ENCODE measurements at regions not wholly inside any gene's neighbourhood (a gene's known extent, or its start where the extent isn't known, plus 50 kb on each side); places are given as distances from the start of the nearest gene placed in this dataset.

DNA sequence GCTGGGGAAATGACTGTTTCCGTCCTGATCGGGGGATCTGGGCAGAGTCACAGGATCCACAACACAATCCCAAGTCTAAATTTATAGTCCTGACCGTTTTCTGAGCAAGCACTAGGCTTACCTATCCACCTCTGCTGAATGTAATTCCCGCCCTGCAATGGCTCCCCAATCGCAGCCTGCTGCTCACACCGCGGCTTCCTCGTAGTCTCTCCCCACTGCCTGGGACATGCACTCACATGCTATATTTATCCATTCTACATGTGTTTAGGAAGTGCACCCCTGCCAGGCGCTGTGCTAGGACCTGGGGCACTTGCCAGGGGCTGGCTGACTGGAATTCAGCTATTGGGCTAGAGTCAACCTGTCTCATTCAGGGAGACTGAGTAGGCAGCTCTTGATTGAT, 246.6 kb upstream of the CSF3R start:
- Histone ChIP-seq H3K36me3 (ENCODE audit: control insufficient read depth, insufficient read depth, low read length) (no peaks in the 10 kb centered on the region), H2BK15ac (replicated peaks; ENCODE audit: low read depth) (no peak overlapping the region), H3K18ac (ENCODE audit: low read length) (no peak overlapping the region), H3K4ac (ENCODE audit: low read depth, low read length) (no peak overlapping the region), H2BK5ac (ENCODE audit: low read length) (no peak overlapping the region), H2BK120ac (ENCODE audit: low read depth, low read length) (no peak overlapping the region), H3K9ac (ENCODE audit: low read length) (no peak overlapping the region), H3K4me3 (ENCODE audit: low read length) (no peak overlapping the region), H2AK5ac (ENCODE audit: low read length) (no peak overlapping the region), H3K27ac (ENCODE audit: low read depth, low read length) (no peak overlapping the region), H3K56ac (ENCODE audit: low read length) (peak overlapping the region; percentile 22), H3K23ac (ENCODE audit: low read length) (no peak overlapping the region), H3K79me1 (ENCODE audit: low read length) (no peaks in the 10 kb centered on the region), H3K4me1 (ENCODE audit: control insufficient read depth, low read depth, low read length) (peaks cover 14% of the 10 kb centered on the region), H3K27me3 (ENCODE audit: insufficient read depth, low read length, poor library complexity) (no peaks in the 10 kb centered on the region), H3K4me2 (ENCODE audit: low read length) (no peak overlapping the region), H4K8ac (ENCODE audit: low read depth, low read length) (no peak overlapping the region), H3K79me2 (ENCODE audit: control insufficient read depth, insufficient read depth, low read length) (no peaks in the 10 kb centered on the region), H4K5ac (ENCODE audit: low read length) (no peak overlapping the region)
- no peak for DNase-seq
- WGBS (ENCODE audit: extremely low coverage, insufficient coverage, low lambda C conversion rate): no CpG with 5 or more reads among the region's 9 CpGs

DNA sequence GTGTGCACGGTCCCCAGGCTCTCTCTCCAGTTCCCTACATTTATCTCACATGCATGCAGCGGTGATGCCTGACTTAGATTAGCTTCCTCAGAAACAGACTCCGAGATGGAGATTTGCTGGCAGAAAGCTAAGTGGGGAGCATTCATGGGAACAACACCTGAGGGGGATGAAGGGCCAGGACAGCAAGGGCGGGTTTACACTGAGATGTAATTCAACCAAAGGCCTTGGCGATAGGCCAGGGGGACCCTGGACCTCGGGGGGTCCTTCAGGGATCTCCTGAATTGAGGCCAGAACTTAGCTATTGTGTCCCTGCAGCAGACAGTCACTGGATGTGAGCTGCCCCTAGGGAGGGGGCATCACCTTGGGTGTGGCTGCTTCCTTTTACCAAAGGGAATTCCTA, 246.1 kb upstream of the CSF3R start:
- Histone ChIP-seq H3K36me3 (ENCODE audit: control insufficient read depth, insufficient read depth, low read length) (no peaks in the 10 kb centered on the region), H2AK5ac (ENCODE audit: low read length) (no peak overlapping the region), H3K23ac (ENCODE audit: low read length) (no peak overlapping the region), H3K4ac (ENCODE audit: low read depth, low read length) (no peak overlapping the region), H3K79me1 (ENCODE audit: low read length) (no peaks in the 10 kb centered on the region), H3K56ac (ENCODE audit: low read length) (no peak overlapping the region), H3K27me3 (ENCODE audit: insufficient read depth, low read length, poor library complexity) (no peaks in the 10 kb centered on the region), H4K5ac (ENCODE audit: low read length) (no peak overlapping the region), H4K8ac (ENCODE audit: low read depth, low read length) (no peak overlapping the region), H3K79me2 (ENCODE audit: control insufficient read depth, insufficient read depth, low read length) (no peaks in the 10 kb centered on the region), H2BK15ac (replicated peaks; ENCODE audit: low read depth) (no peak overlapping the region), H3K4me3 (ENCODE audit: low read length) (no peak overlapping the region), H2BK120ac (ENCODE audit: low read depth, low read length) (no peak overlapping the region), H3K18ac (ENCODE audit: low read length) (no peak overlapping the region), H2BK5ac (ENCODE audit: low read length) (no peak overlapping the region), H3K4me1 (ENCODE audit: control insufficient read depth, low read depth, low read length) (peaks cover 14% of the 10 kb centered on the region), H3K4me2 (ENCODE audit: low read length) (no peak overlapping the region), H3K9ac (ENCODE audit: low read length) (no peak overlapping the region), H3K27ac (ENCODE audit: low read depth, low read length) (no peak overlapping the region)
- WGBS (ENCODE audit: extremely low coverage, insufficient coverage, low lambda C conversion rate): no CpG with 5 or more reads among the region's 6 CpGs
- DNase-seq: no peak

- H3K4ac ChIP-seq (ENCODE audit: low read depth, low read length): no peak overlapping the region
- no peak overlapping the region for H2BK5ac ChIP-seq (ENCODE audit: low read length)
- H3K9ac ChIP-seq (ENCODE audit: low read length): no peak overlapping the region
- no peak overlapping the region for H4K8ac ChIP-seq (ENCODE audit: low read depth, low read length)
- H3K56ac ChIP-seq (ENCODE audit: low read length): no peak overlapping the region
- H2BK120ac ChIP-seq (ENCODE audit: low read depth, low read length): no peak overlapping the region
- H2BK15ac ChIP-seq (replicated peaks; ENCODE audit: low read depth): no peak overlapping the region
- H3K4me2 ChIP-seq (ENCODE audit: low read length): no peak overlapping the region
- H3K27ac ChIP-seq (ENCODE audit: low read depth, low read length): no peak overlapping the region
- H3K79me2 ChIP-seq (ENCODE audit: control insufficient read depth, insufficient read depth, low read length): no peaks in the 10 kb centered on the region
- H4K5ac ChIP-seq (ENCODE audit: low read length): no peak overlapping the region
- no peaks in the 10 kb centered on the region for H3K36me3 ChIP-seq (ENCODE audit: control insufficient read depth, insufficient read depth, low read length)
- H3K27me3 ChIP-seq (ENCODE audit: insufficient read depth, low read length, poor library complexity): no peaks in the 10 kb centered on the region
- DNase-seq: no peak
- peaks cover 14% of the 10 kb centered on the region for H3K4me1 ChIP-seq (ENCODE audit: control insufficient read depth, low read depth, low read length)
- no peaks in the 10 kb centered on the region for H3K79me1 ChIP-seq (ENCODE audit: low read length)
- no peak overlapping the region for H2AK5ac ChIP-seq (ENCODE audit: low read length)
- WGBS (ENCODE audit: extremely low coverage, insufficient coverage, low lambda C conversion rate): no CpG with 5 or more reads among the region's 8 CpGs
- H3K18ac ChIP-seq (ENCODE audit: low read length): no peak overlapping the region
- no peak overlapping the region for H3K23ac ChIP-seq (ENCODE audit: low read length)
- no peak overlapping the region for H3K4me3 ChIP-seq (ENCODE audit: low read length)
Observed at GRCh38 chr1:36728051-36728450, 245.3 kb upstream of the CSF3R start.

DNA sequence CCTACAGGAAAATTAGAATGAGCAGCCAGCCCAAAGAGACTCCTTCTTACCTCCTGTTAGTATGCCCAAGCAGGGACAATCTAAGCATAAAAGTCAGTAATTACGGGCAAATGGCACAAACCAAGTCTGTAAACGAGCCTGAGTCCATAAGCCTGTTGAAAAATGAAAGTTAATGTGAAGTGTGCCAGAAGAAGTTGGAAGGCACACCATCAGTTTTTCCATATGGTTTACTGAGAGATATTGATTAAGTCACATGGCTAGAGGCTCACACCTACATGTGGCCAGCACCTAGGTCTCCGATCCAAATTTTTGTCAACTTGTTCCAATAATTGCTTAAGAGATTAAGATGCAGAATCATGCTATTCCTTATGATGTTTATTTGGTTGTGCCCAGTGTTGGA, 242.4 kb upstream of the CSF3R start:
- H3K56ac ChIP-seq (ENCODE audit: low read length): no peak overlapping the region
- H3K79me1 ChIP-seq (ENCODE audit: low read length): no peaks in the 10 kb centered on the region
- H4K8ac ChIP-seq (ENCODE audit: low read depth, low read length): no peak overlapping the region
- no peak for DNase-seq
- no peak overlapping the region for H3K23ac ChIP-seq (ENCODE audit: low read length)
- H2AK5ac ChIP-seq (ENCODE audit: low read length): no peak overlapping the region
- H3K4me2 ChIP-seq (ENCODE audit: low read length): no peak overlapping the region
- H3K4me1 ChIP-seq (ENCODE audit: control insufficient read depth, low read depth, low read length): no peaks in the 10 kb centered on the region
- no peak overlapping the region for H2BK5ac ChIP-seq (ENCODE audit: low read length)
- WGBS (ENCODE audit: extremely low coverage, insufficient coverage, low lambda C conversion rate): no CpG with 5 or more reads among the region's 3 CpGs
- no peak overlapping the region for H3K18ac ChIP-seq (ENCODE audit: low read length)
- no peak overlapping the region for H3K9ac ChIP-seq (ENCODE audit: low read length)
- no peak overlapping the region for H3K4ac ChIP-seq (ENCODE audit: low read depth, low read length)
- no peak overlapping the region for H3K27ac ChIP-seq (ENCODE audit: low read depth, low read length)
- no peak overlapping the region for H2BK15ac ChIP-seq (replicated peaks; ENCODE audit: low read depth)
- H3K36me3 ChIP-seq (ENCODE audit: control insufficient read depth, insufficient read depth, low read length): no peaks in the 10 kb centered on the region
- no peak overlapping the region for H4K5ac ChIP-seq (ENCODE audit: low read length)
- no peak overlapping the region for H3K4me3 ChIP-seq (ENCODE audit: low read length)
- no peaks in the 10 kb centered on the region for H3K79me2 ChIP-seq (ENCODE audit: control insufficient read depth, insufficient read depth, low read length)
- no peaks in the 10 kb centered on the region for H3K27me3 ChIP-seq (ENCODE audit: insufficient read depth, low read length, poor library complexity)
- no peak overlapping the region for H2BK120ac ChIP-seq (ENCODE audit: low read depth, low read length)

DNA sequence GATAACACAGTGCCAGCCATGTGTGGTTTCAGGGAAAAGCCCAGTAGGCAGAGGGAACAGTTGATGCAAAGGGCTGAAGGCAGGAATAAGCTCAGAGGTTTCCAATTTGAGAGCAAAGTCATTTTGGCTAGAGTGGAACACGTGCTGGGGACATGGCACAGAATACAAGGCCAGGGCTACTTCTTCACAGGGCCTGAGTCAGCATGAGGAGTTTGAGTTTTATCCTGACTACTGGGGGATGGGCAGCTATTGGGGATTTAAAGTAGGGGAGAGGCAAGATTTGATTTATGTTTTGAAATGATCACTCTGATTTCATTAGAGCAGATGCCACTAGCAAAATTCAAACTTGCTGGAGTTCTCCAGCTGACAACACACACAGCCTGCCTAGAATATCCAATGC, 241.1 kb upstream of the CSF3R start:
- Histone ChIP-seq H3K4ac (ENCODE audit: low read depth, low read length) (no peak overlapping the region), H4K5ac (ENCODE audit: low read length) (no peak overlapping the region), H3K4me2 (ENCODE audit: low read length) (no peak overlapping the region), H3K4me1 (ENCODE audit: control insufficient read depth, low read depth, low read length) (no peaks in the 10 kb centered on the region), H3K79me2 (ENCODE audit: control insufficient read depth, insufficient read depth, low read length) (no peaks in the 10 kb centered on the region), H3K36me3 (ENCODE audit: control insufficient read depth, insufficient read depth, low read length) (no peaks in the 10 kb centered on the region), H3K4me3 (ENCODE audit: low read length) (no peak overlapping the region), H3K18ac (ENCODE audit: low read length) (no peak overlapping the region), H3K9ac (ENCODE audit: low read length) (no peak overlapping the region), H2BK120ac (ENCODE audit: low read depth, low read length) (no peak overlapping the region), H3K27me3 (ENCODE audit: insufficient read depth, low read length, poor library complexity) (no peaks in the 10 kb centered on the region), H2BK15ac (replicated peaks; ENCODE audit: low read depth) (no peak overlapping the region), H3K79me1 (ENCODE audit: low read length) (no peaks in the 10 kb centered on the region), H2BK5ac (ENCODE audit: low read length) (no peak overlapping the region), H3K56ac (ENCODE audit: low read length) (no peak overlapping the region), H2AK5ac (ENCODE audit: low read length) (no peak overlapping the region), H3K23ac (ENCODE audit: low read length) (no peak overlapping the region), H4K8ac (ENCODE audit: low read depth, low read length) (no peak overlapping the region), H3K27ac (ENCODE audit: low read depth, low read length) (no peak overlapping the region)
- WGBS (ENCODE audit: extremely low coverage, insufficient coverage, low lambda C conversion rate): no CpG with 5 or more reads among the region's 1 CpG
- no peak for DNase-seq

DNA sequence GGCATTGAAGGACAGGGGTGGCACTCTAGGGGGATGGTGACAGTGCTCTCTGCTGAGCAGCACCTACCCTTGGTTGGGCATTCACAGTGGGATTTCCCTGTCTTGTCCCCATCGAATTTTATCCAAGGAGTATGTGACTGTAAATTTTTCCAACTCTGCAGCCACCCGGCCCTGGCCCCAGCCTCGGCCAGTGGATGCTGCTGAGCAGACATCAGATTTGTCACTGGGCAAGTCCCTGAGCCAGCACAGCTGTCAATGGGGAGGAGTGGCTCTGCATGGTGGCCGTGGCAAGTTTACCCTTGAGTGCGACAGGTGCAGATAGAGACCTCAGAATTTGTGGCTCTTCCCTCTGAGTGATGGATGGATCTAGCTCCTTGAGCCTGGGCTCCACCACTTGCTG, 240.2 kb upstream of the CSF3R start:
- no peak overlapping the region for H3K23ac ChIP-seq (ENCODE audit: low read length)
- H4K5ac ChIP-seq (ENCODE audit: low read length): no peak overlapping the region
- H3K56ac ChIP-seq (ENCODE audit: low read length): no peak overlapping the region
- H2BK15ac ChIP-seq (replicated peaks; ENCODE audit: low read depth): no peak overlapping the region
- H3K4me1 ChIP-seq (ENCODE audit: control insufficient read depth, low read depth, low read length): no peaks in the 10 kb centered on the region
- no peaks in the 10 kb centered on the region for H3K36me3 ChIP-seq (ENCODE audit: control insufficient read depth, insufficient read depth, low read length)
- no peak overlapping the region for H3K4ac ChIP-seq (ENCODE audit: low read depth, low read length)
- no peak overlapping the region for H3K27ac ChIP-seq (ENCODE audit: low read depth, low read length)
- no peaks in the 10 kb centered on the region for H3K79me2 ChIP-seq (ENCODE audit: control insufficient read depth, insufficient read depth, low read length)
- H3K79me1 ChIP-seq (ENCODE audit: low read length): no peaks in the 10 kb centered on the region
- no peak overlapping the region for H2AK5ac ChIP-seq (ENCODE audit: low read length)
- no peak overlapping the region for H3K4me2 ChIP-seq (ENCODE audit: low read length)
- no peak overlapping the region for H3K9ac ChIP-seq (ENCODE audit: low read length)
- no peak for DNase-seq
- no peak overlapping the region for H2BK5ac ChIP-seq (ENCODE audit: low read length)
- no peak overlapping the region for H3K4me3 ChIP-seq (ENCODE audit: low read length)
- H2BK120ac ChIP-seq (ENCODE audit: low read depth, low read length): no peak overlapping the region
- H3K27me3 ChIP-seq (ENCODE audit: insufficient read depth, low read length, poor library complexity): no peaks in the 10 kb centered on the region
- no CpG with 5 or more reads among the region's 5 CpGs for WGBS (ENCODE audit: extremely low coverage, insufficient coverage, low lambda C conversion rate)
- no peak overlapping the region for H4K8ac ChIP-seq (ENCODE audit: low read depth, low read length)
- no peak overlapping the region for H3K18ac ChIP-seq (ENCODE audit: low read length)
